Liver (tissue), 7 donors: ENCODE measurements at regions not wholly inside any gene's neighbourhood (a gene's known extent, or its start where the extent isn't known, plus 50 kb on each side); places are given as distances from the start of the nearest gene placed in this dataset.
A peak's percentile ranks its signal among the peaks of the same experiment; 100 is the strongest.

Source experiments
- DNase-seq: peaks from one replicate; pipeline ENCODE4 v3.0.0-alpha.2; 2017; ENCODE audit warnings: low spot score
- H3K27ac ChIP-seq, 2 donors: one replicate each; pipeline ENCODE4 v1.7.0; 2013; ENCODE audit warnings: inconsistent platforms in 2 of 2, low read length in 2 of 2, control low read depth in 1 of 2, low read depth in 1 of 2, mild to moderate bottlenecking in 1 of 2
- H3K27me3 ChIP-seq, 4 donors: one replicate each; pipeline versions ENCODE4 v1.6.1 to v1.7.0; 2013; ENCODE audit warnings: low read length in 3 of 4, inconsistent platforms in 1 of 4, mild to moderate bottlenecking in 1 of 4, moderate library complexity in 1 of 4; ENCODE audit not compliant: control insufficient read depth in 4 of 4, insufficient read depth in 4 of 4
- H3K36me3 ChIP-seq, 4 donors: one replicate each; pipeline versions ENCODE4 v1.6.1 to v1.7.0; 2013; ENCODE audit warnings: low read length in 3 of 4, mild to moderate bottlenecking in 3 of 4, low read depth in 1 of 4, moderate library complexity in 1 of 4; ENCODE audit not compliant: control insufficient read depth in 4 of 4, insufficient read depth in 3 of 4
- H3K4me1 ChIP-seq, 4 donors: one replicate each; pipeline versions ENCODE4 v1.6.1 to v1.7.0; 2013; ENCODE audit warnings: low read length in 3 of 4, mild to moderate bottlenecking in 3 of 4, moderate library complexity in 1 of 4; ENCODE audit not compliant: control insufficient read depth in 4 of 4, insufficient read depth in 4 of 4
- H3K4me3 ChIP-seq, 3 donors: one replicate each; pipeline versions ENCODE4 v1.6.1 to v1.7.0; 2013; ENCODE audit warnings: low read length in 3 of 3, control low read depth in 1 of 3, low read depth in 1 of 3, mild to moderate bottlenecking in 1 of 3
- H3K9ac ChIP-seq, 2 donors: one replicate each; pipeline ENCODE4 v1.7.0; 2013; ENCODE audit warnings: low read length in 2 of 2, mild to moderate bottlenecking in 2 of 2, moderate library complexity in 2 of 2, control low read depth in 1 of 2, low read depth in 1 of 2
- H3K9me3 ChIP-seq, 4 donors: one replicate each; pipeline versions ENCODE4 v1.6.1 to v1.7.0; 2013; ENCODE audit warnings: low read length in 3 of 4; ENCODE audit not compliant: control insufficient read depth in 4 of 4
- EGR1 ChIP-seq, 2 donors: IDR thresholded peaks; 2 replicates each; pipeline ENCODE4 v1.6.1; 2016 to 2018; ENCODE audit warnings: antibody characterized with exemption in 2 of 2, low read depth in 2 of 2
- FOXA2 ChIP-seq: IDR thresholded peaks from 2 replicates; pipeline ENCODE4 v1.6.1; 2016; ENCODE audit warnings: antibody characterized with exemption
- GABPA ChIP-seq, 2 donors: IDR thresholded peaks in 1 of 2; conservative IDR thresholded peaks in 1 of 2; 2 replicates each; pipeline ENCODE4 v1.6.1; 2016; ENCODE audit warnings: antibody characterized with exemption in 2 of 2, mild to moderate bottlenecking in 1 of 2, moderate library complexity in 1 of 2
- HNF4A ChIP-seq, 2 donors: conservative IDR thresholded peaks; 2 replicates each; pipeline ENCODE4 v1.6.1; 2016; ENCODE audit warnings: antibody characterized with exemption in 2 of 2, mild to moderate bottlenecking in 2 of 2
- NR2F2 ChIP-seq: IDR thresholded peaks from 2 replicates; pipeline ENCODE4 v1.6.1; 2016; ENCODE audit warnings: antibody characterized with exemption
- RAD21 ChIP-seq, 2 donors: IDR thresholded peaks; 2 replicates each; pipeline ENCODE4 v1.6.1; 2016; ENCODE audit warnings: antibody characterized with exemption in 2 of 2, mild to moderate bottlenecking in 2 of 2
- SP1 ChIP-seq: IDR thresholded peaks from 2 replicates; pipeline ENCODE4 v1.6.1; 2018; ENCODE audit warnings: antibody characterized with exemption, mild to moderate bottlenecking
- TAF1 ChIP-seq: conservative IDR thresholded peaks from 2 replicates; pipeline ENCODE4 v1.6.1; 2016; ENCODE audit warnings: antibody characterized with exemption, mild to moderate bottlenecking
- WGBS: extraction: QIAGEN DNeasy Blood & Tissue Kit; methylation state at CpG from one replicate; pipeline ENCODE4 v1.1.7; 2013; 5-methylcytosine and 5-hydroxymethylcytosine counted together
- TF ChIP-seq, protein P1 (sequence below): IDR thresholded peaks from 2 replicates; pipeline ENCODE4 v1.6.1; 2016; ENCODE audit warnings: antibody characterized with exemption
- TF ChIP-seq, protein P2 (sequence below): IDR thresholded peaks from 2 replicates; pipeline ENCODE4 v1.6.1; 2016; ENCODE audit warnings: antibody characterized with exemption
- donor health status: healthy.
- donor health status: healthy.
- donor health status: healthy.
- donor health status: healthy.

DNA sequence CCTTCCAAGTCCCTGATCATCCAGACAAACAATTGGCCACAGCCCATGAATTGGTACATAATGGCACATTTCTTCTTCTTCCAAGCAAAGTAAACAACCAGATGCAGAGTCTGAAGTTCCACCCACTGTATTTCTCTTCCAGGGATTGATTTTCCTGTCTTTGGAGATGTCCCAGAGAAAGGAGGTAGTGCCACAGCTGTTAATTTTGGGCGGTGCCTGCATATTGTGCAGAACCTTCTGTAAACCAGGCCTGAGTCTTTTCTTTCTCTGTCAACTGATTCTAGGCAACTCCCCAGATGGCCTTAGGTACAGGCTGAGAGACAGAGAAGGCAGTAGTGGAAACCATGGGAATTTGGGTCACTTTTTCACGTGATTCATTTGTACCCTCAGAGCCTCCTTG is 73.5 kb upstream of the TNIK start:
- Histone ChIP-seq H3K9ac (no peak overlapping the region), H3K27me3 (no peaks in the 10 kb centered on the region), H3K4me3 (no peak overlapping the region), H3K36me3 (no peaks in the 10 kb centered on the region), H3K4me1 (no peaks in the 10 kb centered on the region), H3K27ac (no peak overlapping the region), H3K9me3 (no peaks in the 10 kb centered on the region)
- 91% methylated on average over 2 of the region's 2 CpGs for WGBS
- DNase-seq: no peak
- TF ChIP-seq RAD21 (IDR thresholded peaks at IDR 0.05): no peak
- TF ChIP-seq TAF1: no peak
- no peak for TF ChIP-seq GABPA (IDR thresholded peaks at IDR 0.05 in 1 of 2, conservative IDR thresholded peaks at IDR 0.05 in 1 of 2)

DNA sequence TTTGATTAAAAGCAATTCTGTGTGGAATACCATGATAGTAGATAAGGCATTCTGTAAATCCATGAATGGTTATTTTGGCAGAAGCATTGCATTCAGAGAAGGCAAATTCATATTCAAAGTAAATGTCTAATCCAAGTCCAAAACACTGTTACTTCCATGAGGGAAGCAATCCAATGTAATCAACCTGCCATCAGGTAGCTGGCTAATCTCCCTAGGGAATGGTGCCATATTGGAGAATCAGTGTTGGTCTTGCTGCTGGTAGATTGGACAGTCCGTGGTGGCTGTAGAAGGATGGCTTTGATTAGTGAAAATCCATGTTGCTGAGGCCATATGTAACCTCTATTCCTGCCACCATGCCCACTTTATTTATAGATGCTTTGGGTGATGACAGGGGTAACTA is 72.1 kb upstream of the TNIK start:
- H3K27me3 ChIP-seq: no peaks in the 10 kb centered on the region
- no peaks in the 10 kb centered on the region for H3K4me1 ChIP-seq
- TF ChIP-seq, protein P1, sequence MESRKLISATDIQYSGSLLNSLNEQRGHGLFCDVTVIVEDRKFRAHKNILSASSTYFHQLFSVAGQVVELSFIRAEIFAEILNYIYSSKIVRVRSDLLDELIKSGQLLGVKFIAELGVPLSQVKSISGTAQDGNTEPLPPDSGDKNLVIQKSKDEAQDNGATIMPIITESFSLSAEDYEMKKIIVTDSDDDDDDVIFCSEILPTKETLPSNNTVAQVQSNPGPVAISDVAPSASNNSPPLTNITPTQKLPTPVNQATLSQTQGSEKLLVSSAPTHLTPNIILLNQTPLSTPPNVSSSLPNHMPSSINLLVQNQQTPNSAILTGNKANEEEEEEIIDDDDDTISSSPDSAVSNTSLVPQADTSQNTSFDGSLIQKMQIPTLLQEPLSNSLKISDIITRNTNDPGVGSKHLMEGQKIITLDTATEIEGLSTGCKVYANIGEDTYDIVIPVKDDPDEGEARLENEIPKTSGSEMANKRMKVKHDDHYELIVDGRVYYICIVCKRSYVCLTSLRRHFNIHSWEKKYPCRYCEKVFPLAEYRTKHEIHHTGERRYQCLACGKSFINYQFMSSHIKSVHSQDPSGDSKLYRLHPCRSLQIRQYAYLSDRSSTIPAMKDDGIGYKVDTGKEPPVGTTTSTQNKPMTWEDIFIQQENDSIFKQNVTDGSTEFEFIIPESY: no peak
- TF ChIP-seq SP1: no peak
- TF ChIP-seq FOXA2: no peak
- no peak for TF ChIP-seq HNF4A (conservative IDR thresholded peaks at IDR 0.05)
- no peak overlapping the region for H3K9ac ChIP-seq
- H3K36me3 ChIP-seq: no peaks in the 10 kb centered on the region
- no peaks in the 10 kb centered on the region for H3K9me3 ChIP-seq
- H3K27ac ChIP-seq: no peak overlapping the region
- no peak overlapping the region for H3K4me3 ChIP-seq
- WGBS: 69% methylated on average over 1 of the region's 1 CpG
- DNase-seq: no peak

DNA sequence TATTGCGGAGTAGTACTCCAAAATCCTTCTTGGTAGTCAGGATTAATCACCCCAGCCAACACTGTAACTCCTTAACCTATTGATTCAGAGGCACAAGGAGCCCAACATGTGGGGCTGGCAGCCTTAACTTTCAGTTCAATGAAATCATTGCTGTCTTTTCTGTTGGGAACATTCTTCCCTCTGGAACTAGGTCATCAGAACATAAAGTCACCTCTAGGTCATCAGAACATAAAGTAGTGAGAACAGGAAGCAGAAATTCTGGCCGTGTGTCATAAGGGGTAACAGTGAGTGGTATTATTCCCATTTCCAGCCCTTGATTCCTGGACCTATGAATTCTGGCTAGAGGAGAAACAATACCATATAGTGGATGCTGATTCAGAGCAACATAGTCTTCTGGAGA is 71.5 kb upstream of the TNIK start:
- H3K27ac ChIP-seq: no peak overlapping the region
- TF ChIP-seq RAD21 (IDR thresholded peaks at IDR 0.05): no peak
- peak; percentile 14 for TF ChIP-seq NR2F2
- H3K27me3 ChIP-seq: no peaks in the 10 kb centered on the region
- H3K9me3 ChIP-seq: no peaks in the 10 kb centered on the region
- no peaks in the 10 kb centered on the region for H3K4me1 ChIP-seq
- no peak overlapping the region for H3K9ac ChIP-seq
- WGBS: 79% methylated on average over 2 of the region's 2 CpGs
- no peaks in the 10 kb centered on the region for H3K36me3 ChIP-seq
- DNase-seq: no peak
- no peak overlapping the region for H3K4me3 ChIP-seq

DNA sequence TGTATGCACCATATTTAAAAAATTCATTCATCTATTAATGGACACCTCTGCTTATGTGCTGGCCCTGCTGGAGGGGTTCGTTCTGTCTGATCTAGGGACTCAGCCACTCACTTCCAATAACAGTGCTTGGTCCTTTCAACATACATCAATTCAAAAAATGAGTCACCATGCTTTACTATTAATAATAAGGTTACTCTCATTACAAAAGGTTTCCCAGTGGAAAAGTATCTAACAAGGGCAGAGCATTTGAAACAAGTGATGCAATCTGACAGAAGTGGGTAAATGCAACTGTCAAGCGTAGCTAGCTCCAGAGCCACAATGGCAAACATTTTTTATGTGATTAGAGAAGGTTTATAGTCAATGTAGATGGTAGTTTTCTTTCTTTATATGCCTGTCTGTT is 67.9 kb upstream of the TNIK start:
- no peaks in the 10 kb centered on the region for H3K27me3 ChIP-seq
- WGBS: 97% methylated on average over 2 of the region's 2 CpGs
- H3K4me3 ChIP-seq: no peak overlapping the region
- no peak overlapping the region for H3K9ac ChIP-seq
- TF ChIP-seq FOXA2: no peak
- TF ChIP-seq EGR1 (IDR thresholded peaks at IDR 0.05; ENCODE audit: low read depth in 2 of 2): no peak
- no peak for TF ChIP-seq GABPA (IDR thresholded peaks at IDR 0.05 in 1 of 2, conservative IDR thresholded peaks at IDR 0.05 in 1 of 2)
- TF ChIP-seq, protein P2, sequence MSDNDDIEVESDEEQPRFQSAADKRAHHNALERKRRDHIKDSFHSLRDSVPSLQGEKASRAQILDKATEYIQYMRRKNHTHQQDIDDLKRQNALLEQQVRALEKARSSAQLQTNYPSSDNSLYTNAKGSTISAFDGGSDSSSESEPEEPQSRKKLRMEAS: no peak
- no peak for TF ChIP-seq HNF4A (conservative IDR thresholded peaks at IDR 0.05)
- TF ChIP-seq, protein P1: no peak
- no peaks in the 10 kb centered on the region for H3K9me3 ChIP-seq
- no peaks in the 10 kb centered on the region for H3K4me1 ChIP-seq
- no peaks in the 10 kb centered on the region for H3K36me3 ChIP-seq
- H3K27ac ChIP-seq: no peak overlapping the region
- DNase-seq: no peak
